NT2/D1 (cell line): ENCODE measurements at regions not wholly inside any gene's neighbourhood (a gene's known extent, or its start where the extent isn't known, plus 50 kb on each side); places are given as distances from the start of the nearest gene placed in this dataset.

Experiments
- SUZ12 ChIP-seq: IDR thresholded peaks from 2 replicates; pipeline ENCODE4 v1.6.1; 2011; ENCODE audit not compliant: insufficient read length, insufficient read depth; ENCODE audit errors: extremely low read depth
- YY1 ChIP-seq: IDR thresholded peaks from 2 replicates; pipeline ENCODE4 v1.6.1; 2011; ENCODE audit not compliant: insufficient read length, insufficient read depth
- ZNF274 ChIP-seq: IDR thresholded peaks from 2 replicates; pipeline ENCODE4 v1.6.1; 2011; ENCODE audit warnings: mild to moderate bottlenecking, low read depth, low read length

DNA sequence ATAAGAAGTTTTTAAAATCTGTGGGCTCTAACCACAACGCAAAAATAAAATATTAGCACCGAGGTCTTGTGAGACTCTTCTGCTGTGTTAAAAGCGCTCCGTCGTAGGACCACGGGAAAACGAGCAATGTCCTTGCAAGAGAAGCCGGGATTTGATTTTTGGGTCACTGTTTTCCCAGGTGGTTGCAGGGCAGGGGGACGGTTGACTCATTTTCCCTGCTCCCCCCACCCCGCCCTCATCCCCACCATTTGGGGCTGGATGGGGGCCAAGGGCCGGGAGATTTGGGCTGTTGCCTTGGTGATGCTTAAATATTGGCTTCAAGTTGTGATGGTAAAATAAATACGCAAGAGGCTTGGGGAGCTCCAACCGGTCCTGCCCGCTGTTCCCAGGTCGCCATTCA is 67.6 kb upstream of the SLC25A33 start:
- no peak for TF ChIP-seq SUZ12
- no peak for TF ChIP-seq YY1
- TF ChIP-seq ZNF274: no peak
